NOMO-1 treated with DMSO at 0.1 percent for 48 hours (cell line): ENCODE measurements at regions not wholly inside any gene's neighbourhood (a gene's known extent, or its start where the extent isn't known, plus 50 kb on each side); places are given as distances from the start of the nearest gene placed in this dataset.

Experiments
- DNase-seq: peaks from one replicate; lab custom pipeline; 2025; ENCODE audit not compliant: unreplicated experiment; lab: John Stamatoyannopoulos, UW

GRCh38 chr18:78543201-78543725 lies 436.4 kb upstream of the SALL3 start:
- no peak for DNase-seq

GRCh38 chr18:78546281-78546680 lies 433.3 kb upstream of the SALL3 start:
- no peak for DNase-seq

GRCh38 chr18:78547817-78548216 lies 431.8 kb upstream of the SALL3 start:
- no peak for DNase-seq

- DNase-seq, result no peak
Measured at GRCh38 chr18:78548261-78549058, 431.2 kb upstream of the SALL3 start.

- no peak for DNase-seq
Measured at GRCh38 chr18:78549971-78550370, 429.6 kb upstream of the SALL3 start.

- DNase-seq, result no peak
Measured at GRCh38 chr18:78554944-78555608, 424.5 kb upstream of the SALL3 start.

- DNase-seq, result no peak
Measured at GRCh38 chr18:78557371-78557770, 422.2 kb upstream of the SALL3 start.

GRCh38 chr18:78558101-78558810 lies 421.4 kb upstream of the SALL3 start:
- DNase-seq, result no peak

GRCh38 chr18:78558948-78559347 lies 420.7 kb upstream of the SALL3 start:
- no peak for DNase-seq

GRCh38 chr18:78559584-78559983 lies 420.0 kb upstream of the SALL3 start:
- no peak for DNase-seq

GRCh38 chr18:78561757-78562510 lies 417.7 kb upstream of the SALL3 start:
- DNase-seq, result no peak

GRCh38 chr18:78562531-78562961 lies 417.1 kb upstream of the SALL3 start:
- no peak for DNase-seq

- no peak for DNase-seq
Measured at GRCh38 chr18:78563110-78563509, 416.5 kb upstream of the SALL3 start.

- DNase-seq, result no peak
Measured at GRCh38 chr18:78564030-78564429, 415.6 kb upstream of the SALL3 start.

GRCh38 chr18:78564518-78564917 lies 415.1 kb upstream of the SALL3 start:
- DNase-seq, result no peak

- no peak for DNase-seq
Measured at GRCh38 chr18:78565240-78565639, 414.4 kb upstream of the SALL3 start.

- no peak for DNase-seq
Measured at GRCh38 chr18:78566065-78566464, 413.6 kb upstream of the SALL3 start.

- DNase-seq, result no peak
Measured at GRCh38 chr18:78566720-78567119, 412.9 kb upstream of the SALL3 start.

GRCh38 chr18:78571063-78571785 lies 408.4 kb upstream of the SALL3 start:
- DNase-seq, result no peak

- DNase-seq, result no peak
Measured at GRCh38 chr18:78571831-78572347, 407.7 kb upstream of the SALL3 start.
